WERI-Rb-1 (cell line): ENCODE measurements at regions not wholly inside any gene's neighbourhood (a gene's known extent, or its start where the extent isn't known, plus 50 kb on each side); places are given as distances from the start of the nearest gene placed in this dataset.

Experiments used
- DNase-seq: peaks from one replicate; pipeline ENCODE4 v3.0.0-alpha.2; 2020
- H3K27ac ChIP-seq: fragments of 250-450 bp; sonication (Bioruptor Pico); 2 replicates; pipeline ENCODE4 v1.5.1; 2020; ENCODE audit warnings: mild to moderate bottlenecking, moderate library complexity
- H3K27me3 ChIP-seq: fragments of 250-450 bp; sonication (Bioruptor Pico); 2 replicates; pipeline ENCODE4 v1.5.1; 2021; ENCODE audit warnings: mild to moderate bottlenecking, low read depth, moderate library complexity; ENCODE audit not compliant: insufficient read depth, severe bottlenecking
- H3K36me3 ChIP-seq: fragments of 250-450 bp; sonication (Bioruptor Pico); 2 replicates; pipeline ENCODE4 v1.5.1; 2020; ENCODE audit warnings: mild to moderate bottlenecking, moderate library complexity
- H3K4me3 ChIP-seq: 2 replicates; pipeline ENCODE4 v1.5.1; 2011; ENCODE audit warnings: low read depth, mild to moderate bottlenecking, control low read depth, low read length
- H3K9me3 ChIP-seq: fragments of 250-450 bp; sonication (Bioruptor Pico); 2 replicates; pipeline ENCODE4 v1.5.1; 2021; ENCODE audit warnings: mild to moderate bottlenecking, moderate library complexity; ENCODE audit not compliant: severe bottlenecking
- TF ChIP-seq, protein P1 (sequence below): IDR thresholded peaks from 2 replicates; pipeline ENCODE4 v1.5.1; 2011; ENCODE audit warnings: low read depth, mild to moderate bottlenecking, control low read depth, inconsistent platforms, low read length

- no peaks in the 10 kb centered on the region for H3K36me3 ChIP-seq
- no peak for DNase-seq
- H3K4me3 ChIP-seq, result no peak overlapping the region
- no peaks in the 10 kb centered on the region for H3K27me3 ChIP-seq
- H3K9me3 ChIP-seq, result no peaks in the 10 kb centered on the region
- H3K27ac ChIP-seq, result no peak overlapping the region
- TF ChIP-seq, protein P1, sequence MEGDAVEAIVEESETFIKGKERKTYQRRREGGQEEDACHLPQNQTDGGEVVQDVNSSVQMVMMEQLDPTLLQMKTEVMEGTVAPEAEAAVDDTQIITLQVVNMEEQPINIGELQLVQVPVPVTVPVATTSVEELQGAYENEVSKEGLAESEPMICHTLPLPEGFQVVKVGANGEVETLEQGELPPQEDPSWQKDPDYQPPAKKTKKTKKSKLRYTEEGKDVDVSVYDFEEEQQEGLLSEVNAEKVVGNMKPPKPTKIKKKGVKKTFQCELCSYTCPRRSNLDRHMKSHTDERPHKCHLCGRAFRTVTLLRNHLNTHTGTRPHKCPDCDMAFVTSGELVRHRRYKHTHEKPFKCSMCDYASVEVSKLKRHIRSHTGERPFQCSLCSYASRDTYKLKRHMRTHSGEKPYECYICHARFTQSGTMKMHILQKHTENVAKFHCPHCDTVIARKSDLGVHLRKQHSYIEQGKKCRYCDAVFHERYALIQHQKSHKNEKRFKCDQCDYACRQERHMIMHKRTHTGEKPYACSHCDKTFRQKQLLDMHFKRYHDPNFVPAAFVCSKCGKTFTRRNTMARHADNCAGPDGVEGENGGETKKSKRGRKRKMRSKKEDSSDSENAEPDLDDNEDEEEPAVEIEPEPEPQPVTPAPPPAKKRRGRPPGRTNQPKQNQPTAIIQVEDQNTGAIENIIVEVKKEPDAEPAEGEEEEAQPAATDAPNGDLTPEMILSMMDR, result no peak
Observed at GRCh38 chr2:156219491-156220100, 112.9 kb downstream of the NR4A2 start.

DNA sequence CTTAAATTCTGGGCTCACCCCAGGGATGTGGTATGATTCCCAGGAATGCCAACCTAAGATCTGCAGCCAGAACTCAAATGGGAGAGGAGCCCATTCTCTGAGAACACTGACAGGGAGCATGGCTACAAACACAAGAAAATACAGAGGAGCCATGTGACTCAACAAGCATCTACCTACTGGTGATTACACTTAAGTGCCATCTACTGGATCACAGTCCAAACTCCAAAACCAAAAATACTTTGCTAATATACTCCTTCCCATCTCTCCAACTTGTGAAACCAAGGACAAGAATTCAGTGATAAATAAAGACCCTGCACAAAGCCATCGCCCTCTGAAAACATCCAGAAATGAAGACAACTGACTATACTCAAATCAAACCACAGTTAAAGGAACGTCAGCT is 116.9 kb downstream of the NR4A2 start:
- DNase-seq, result no peak
- Histone ChIP-seq H3K9me3 (no peaks in the 10 kb centered on the region), H3K36me3 (no peaks in the 10 kb centered on the region), H3K27me3 (no peaks in the 10 kb centered on the region), H3K27ac (no peak overlapping the region), H3K4me3 (no peak overlapping the region)
- TF ChIP-seq, protein P1, result no peak

GRCh38 chr2:156211318-156211717 is 121.2 kb downstream of the NR4A2 start:
- no peak for DNase-seq
- Histone ChIP-seq H3K9me3 (no peaks in the 10 kb centered on the region), H3K36me3 (no peaks in the 10 kb centered on the region), H3K4me3 (no peak overlapping the region), H3K27me3 (no peaks in the 10 kb centered on the region), H3K27ac (no peak overlapping the region)
- TF ChIP-seq, protein P1, result no peak

DNA sequence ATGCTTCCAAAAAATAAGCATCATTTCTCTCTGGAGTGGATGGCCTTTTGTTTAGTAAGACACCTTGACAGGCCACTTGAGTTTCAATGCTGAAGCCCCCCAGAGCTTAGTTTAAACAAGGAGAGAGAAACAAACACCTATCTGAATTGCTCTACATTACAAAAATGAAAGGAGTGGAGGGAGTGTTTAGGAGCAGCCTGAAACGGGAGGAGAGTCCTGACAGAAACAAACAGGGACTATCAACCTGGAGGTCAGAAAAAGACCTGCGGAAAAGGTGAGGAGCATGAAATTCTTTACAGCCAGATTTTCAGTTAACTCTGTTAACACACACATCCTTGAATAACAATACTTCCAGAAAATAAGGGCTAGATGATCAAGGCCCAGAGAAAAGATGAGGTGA is 126.2 kb downstream of the NR4A2 start:
- no peaks in the 10 kb centered on the region for H3K36me3 ChIP-seq
- no peak overlapping the region for H3K4me3 ChIP-seq
- no peak for DNase-seq
- H3K9me3 ChIP-seq, result no peaks in the 10 kb centered on the region
- TF ChIP-seq, protein P1, result no peak
- H3K27ac ChIP-seq, result no peak overlapping the region
- no peaks in the 10 kb centered on the region for H3K27me3 ChIP-seq

GRCh38 chr2:156199588-156199987 is 132.9 kb downstream of the NR4A2 start:
- no peaks in the 10 kb centered on the region for H3K27me3 ChIP-seq
- H3K27ac ChIP-seq, result no peak overlapping the region
- no peaks in the 10 kb centered on the region for H3K36me3 ChIP-seq
- TF ChIP-seq, protein P1, result no peak
- no peak overlapping the region for H3K4me3 ChIP-seq
- DNase-seq, result no peak
- H3K9me3 ChIP-seq, result no peaks in the 10 kb centered on the region

- Histone ChIP-seq H3K9me3 (no peaks in the 10 kb centered on the region), H3K4me3 (no peak overlapping the region), H3K27ac (no peak overlapping the region), H3K27me3 (no peaks in the 10 kb centered on the region), H3K36me3 (no peaks in the 10 kb centered on the region)
- DNase-seq, result no peak
- TF ChIP-seq, protein P1, result no peak
Observed at GRCh38 chr2:156196031-156196430, 136.5 kb downstream of the NR4A2 start.
